ENCODE measurements at regions not wholly inside any gene's neighbourhood (a gene's known extent, or its start where the extent isn't known, plus 50 kb on each side); places are given as distances from the start of the nearest gene placed in this dataset.

DNA sequence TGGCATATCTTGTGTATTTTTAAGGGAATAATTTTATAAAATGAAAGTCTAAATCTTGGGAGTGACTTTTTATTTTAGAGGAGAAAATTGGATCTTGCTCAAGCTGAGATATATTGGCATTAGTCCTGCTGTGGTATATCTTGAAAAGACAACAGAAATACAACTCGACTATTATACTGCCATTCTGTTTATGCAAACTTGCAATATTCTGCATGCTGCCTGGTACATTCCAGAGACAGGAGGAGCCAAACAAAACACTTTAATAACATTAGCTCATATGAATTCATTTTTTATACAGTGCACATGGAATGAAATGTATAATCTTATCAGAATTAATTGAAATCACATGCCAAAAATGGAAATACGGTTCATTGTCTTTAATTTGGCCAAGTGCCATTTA, 176.0 kb upstream of the NRIP1 start:
- no peak overlapping the region for H3K27ac Mint-ChIP-seq
- intact Hi-C loops (cut with micrococcal nuclease) = no loop called here

DNA sequence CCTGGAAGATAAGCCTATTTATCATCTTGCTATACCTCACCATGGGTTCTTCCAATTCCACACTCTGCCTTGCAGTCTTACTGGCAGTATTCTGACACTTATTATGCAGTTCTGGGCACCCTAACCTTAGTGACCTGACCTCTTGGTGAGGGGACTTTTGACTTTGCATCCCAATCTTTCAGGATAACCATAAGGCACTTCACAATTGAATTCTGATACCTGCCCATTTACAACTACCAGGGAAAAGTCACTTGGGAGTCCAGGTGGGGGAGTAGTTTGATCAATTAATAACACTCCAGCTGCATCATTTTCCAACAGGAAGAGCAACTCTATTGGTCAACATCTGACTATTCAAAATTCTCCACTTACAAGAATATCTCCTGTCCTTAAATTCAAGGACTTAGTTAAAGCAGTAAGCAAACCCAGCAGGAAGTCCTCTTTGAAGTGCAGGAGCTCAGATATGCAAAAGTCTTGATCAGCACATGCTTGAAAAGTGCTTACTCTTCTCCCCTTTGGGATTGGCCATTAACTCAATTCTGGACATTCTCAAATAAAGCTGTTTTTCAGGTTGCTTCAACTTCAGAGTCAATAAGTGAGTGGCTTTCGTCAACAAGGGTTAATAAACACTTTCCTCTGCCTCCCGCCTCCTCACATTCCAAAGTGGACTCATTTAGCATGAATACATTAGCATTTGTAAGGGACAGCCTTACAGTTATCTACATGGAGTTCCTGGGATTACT, 177.4 kb upstream of the NRIP1 start:
- no peaks in the 10 kb centered on the region for H3K36me3 Mint-ChIP-seq (ENCODE audit: low read depth)
- H3K4me1 Mint-ChIP-seq (ENCODE audit: low read depth) = no peaks in the 10 kb centered on the region
- no peak overlapping the region for H3K4me3 Mint-ChIP-seq (ENCODE audit: low read depth)
- H3K9me3 Mint-ChIP-seq = no peaks in the 10 kb centered on the region
- no peak overlapping the region for H3K27ac Mint-ChIP-seq
- H3K27me3 Mint-ChIP-seq (ENCODE audit: low read depth) = peaks cover 5% of the 10 kb centered on the region
- intact Hi-C loops (cut with micrococcal nuclease) = no loop called here
- no peak for DNase-seq (ENCODE audit: low spot score)

More for the DNA sequence above, 176.0 kb upstream of the NRIP1 start:
- Mint-ChIP-seq H3K4me3 (ENCODE audit: low read depth) (no peak overlapping the region), H3K4me1 (ENCODE audit: low read depth) (no peaks in the 10 kb centered on the region), H3K9me3 (no peaks in the 10 kb centered on the region), H3K27me3 (ENCODE audit: low read depth) (peaks cover 5% of the 10 kb centered on the region), H3K36me3 (ENCODE audit: low read depth) (no peaks in the 10 kb centered on the region)
- DNase-seq (ENCODE audit: low spot score) = no peak

DNA sequence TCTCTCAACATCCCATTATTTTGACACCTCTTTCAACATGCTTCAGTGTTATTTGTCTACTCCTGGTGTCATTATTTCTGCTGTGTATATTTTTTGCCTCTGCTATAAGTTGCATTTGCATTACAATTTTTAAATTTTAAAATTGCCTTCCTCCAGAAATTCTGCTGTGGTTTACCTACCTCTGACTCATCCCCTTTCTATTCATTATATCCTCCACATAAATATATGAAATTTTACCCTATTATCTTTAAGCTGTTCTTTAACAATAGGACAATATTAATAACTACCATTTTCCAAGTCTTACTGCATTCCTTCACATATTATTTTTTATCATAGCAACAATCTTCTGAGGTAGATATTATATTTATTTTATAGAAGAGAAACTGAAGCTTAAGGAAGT, 178.1 kb upstream of the NRIP1 start:
- no peak overlapping the region for H3K27ac Mint-ChIP-seq
- no peaks in the 10 kb centered on the region for H3K36me3 Mint-ChIP-seq (ENCODE audit: low read depth)
- DNase-seq (ENCODE audit: low spot score) = no peak
- intact Hi-C loops (cut with micrococcal nuclease) = no loop called here
- H3K4me3 Mint-ChIP-seq (ENCODE audit: low read depth) = no peak overlapping the region
- H3K9me3 Mint-ChIP-seq = no peaks in the 10 kb centered on the region
- H3K4me1 Mint-ChIP-seq (ENCODE audit: low read depth) = no peaks in the 10 kb centered on the region
- peaks cover 5% of the 10 kb centered on the region for H3K27me3 Mint-ChIP-seq (ENCODE audit: low read depth)

DNA sequence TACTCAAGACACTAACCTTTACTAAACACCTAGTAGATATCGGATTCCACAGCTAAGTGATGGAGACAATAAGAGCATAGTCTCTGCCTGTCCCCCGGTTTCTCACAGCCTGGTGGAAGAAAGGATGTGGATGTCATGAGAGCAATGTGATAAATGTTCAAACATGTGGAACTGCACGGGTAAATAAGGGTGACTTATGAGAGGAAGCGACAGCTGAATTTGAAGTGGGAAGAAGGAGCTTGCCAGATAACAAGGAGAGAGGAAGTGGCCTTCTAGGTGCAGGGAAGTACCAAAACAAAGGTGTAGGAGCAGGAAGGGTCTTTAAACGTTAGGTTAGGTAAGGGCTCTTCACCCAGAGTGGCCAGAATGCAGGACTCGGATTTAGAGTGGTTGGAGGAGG, 178.6 kb upstream of the NRIP1 start:
- intact Hi-C loops (cut with micrococcal nuclease) = no loop called here
- no peaks in the 10 kb centered on the region for H3K36me3 Mint-ChIP-seq (ENCODE audit: low read depth)
- H3K4me3 Mint-ChIP-seq (ENCODE audit: low read depth) = no peak overlapping the region
- no peaks in the 10 kb centered on the region for H3K4me1 Mint-ChIP-seq (ENCODE audit: low read depth)
- peaks cover 5% of the 10 kb centered on the region for H3K27me3 Mint-ChIP-seq (ENCODE audit: low read depth)
- H3K9me3 Mint-ChIP-seq = no peaks in the 10 kb centered on the region
- H3K27ac Mint-ChIP-seq = no peak overlapping the region
- no peak for DNase-seq (ENCODE audit: low spot score)

DNA sequence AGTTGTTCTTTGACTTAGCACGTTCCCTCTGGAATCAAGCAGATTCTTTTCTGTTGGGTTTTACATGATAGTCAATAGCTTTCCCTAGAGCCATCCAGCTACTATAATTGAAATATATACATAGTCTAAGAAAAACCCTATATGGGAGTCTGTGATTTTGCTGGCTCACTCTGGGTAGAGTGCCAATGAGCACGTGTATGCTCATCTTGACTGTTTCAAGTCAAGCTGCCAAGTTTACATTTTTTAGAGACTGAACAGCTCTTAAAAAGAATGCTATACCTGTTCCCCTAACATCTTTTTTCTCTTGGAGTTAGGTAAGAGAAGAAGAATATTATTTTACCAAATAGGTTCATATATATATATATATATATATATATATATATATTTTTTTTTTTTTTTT, 182.8 kb upstream of the NRIP1 start:
- Mint-ChIP-seq H3K9me3 (no peaks in the 10 kb centered on the region), H3K27ac (no peak overlapping the region), H3K36me3 (ENCODE audit: low read depth) (no peaks in the 10 kb centered on the region), H3K4me1 (ENCODE audit: low read depth) (no peaks in the 10 kb centered on the region), H3K27me3 (ENCODE audit: low read depth) (peaks cover 5% of the 10 kb centered on the region), H3K4me3 (ENCODE audit: low read depth) (no peak overlapping the region)
- intact Hi-C loops (cut with micrococcal nuclease) = no loop called here
- DNase-seq (ENCODE audit: low spot score) = no peak

DNA sequence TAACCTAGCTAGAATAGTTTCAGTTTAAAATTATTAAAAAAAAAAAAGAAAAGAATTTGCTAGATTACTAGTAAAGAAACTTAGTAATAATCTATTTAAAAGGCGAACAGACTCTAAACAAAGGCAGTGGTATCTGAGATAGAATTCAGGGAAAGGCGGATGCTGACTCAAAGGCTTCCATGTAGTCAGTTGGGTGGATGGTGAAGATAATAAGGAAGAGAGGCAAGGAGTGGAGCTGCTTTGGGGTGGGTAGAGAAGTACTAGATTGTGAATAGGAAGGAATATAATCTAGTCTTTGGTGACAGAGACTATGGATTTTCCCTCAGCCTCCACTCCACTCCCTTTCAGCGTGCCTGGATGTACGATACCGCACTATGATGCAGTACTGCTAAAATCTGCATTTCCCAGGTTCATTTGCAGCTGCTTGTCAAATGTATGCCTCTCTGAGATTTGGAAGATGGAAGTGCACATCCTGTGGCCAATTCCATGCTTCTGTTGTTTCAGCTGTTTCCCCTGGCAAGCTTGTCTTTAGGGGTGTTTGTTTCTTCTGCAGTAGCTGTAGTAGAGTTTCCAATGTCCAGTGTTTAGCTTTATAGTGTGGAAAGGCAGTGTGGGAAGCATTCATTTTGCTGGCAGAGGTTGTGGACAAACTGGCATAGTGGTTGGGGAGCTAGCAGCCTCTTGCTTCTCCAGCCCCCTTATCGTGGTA, 184.6 kb upstream of the NRIP1 start:
- H3K27ac Mint-ChIP-seq = no peak overlapping the region
- H3K27me3 Mint-ChIP-seq (ENCODE audit: low read depth) = no peaks in the 10 kb centered on the region
- H3K4me3 Mint-ChIP-seq (ENCODE audit: low read depth) = no peak overlapping the region
- H3K36me3 Mint-ChIP-seq (ENCODE audit: low read depth) = no peaks in the 10 kb centered on the region
- H3K4me1 Mint-ChIP-seq (ENCODE audit: low read depth) = no peaks in the 10 kb centered on the region
- intact Hi-C loops (cut with micrococcal nuclease) = no loop called here
- no peak for DNase-seq (ENCODE audit: low spot score)
- H3K9me3 Mint-ChIP-seq = no peaks in the 10 kb centered on the region

DNA sequence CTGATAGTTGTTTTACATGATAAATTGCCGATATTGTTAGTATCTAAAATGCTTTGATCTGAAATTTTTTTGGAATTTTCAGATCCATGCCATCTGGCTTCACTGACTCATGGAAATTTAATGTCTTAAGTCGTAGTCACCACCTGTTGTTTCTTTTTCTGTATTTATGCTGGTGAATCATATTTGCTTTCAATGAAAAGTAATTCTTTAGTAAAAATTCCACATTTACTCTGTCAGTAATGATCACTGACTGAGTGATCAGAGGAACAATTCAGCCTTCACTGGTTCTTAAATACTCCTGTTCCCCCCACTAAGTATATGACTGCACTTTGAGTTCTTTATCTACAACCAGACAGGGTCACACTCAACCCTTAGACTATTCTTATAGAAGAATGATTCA, 185.6 kb upstream of the NRIP1 start:
- Mint-ChIP-seq H3K27ac (no peak overlapping the region), H3K27me3 (ENCODE audit: low read depth) (no peaks in the 10 kb centered on the region)
- intact Hi-C loops (cut with micrococcal nuclease) = no loop called here

DNA sequence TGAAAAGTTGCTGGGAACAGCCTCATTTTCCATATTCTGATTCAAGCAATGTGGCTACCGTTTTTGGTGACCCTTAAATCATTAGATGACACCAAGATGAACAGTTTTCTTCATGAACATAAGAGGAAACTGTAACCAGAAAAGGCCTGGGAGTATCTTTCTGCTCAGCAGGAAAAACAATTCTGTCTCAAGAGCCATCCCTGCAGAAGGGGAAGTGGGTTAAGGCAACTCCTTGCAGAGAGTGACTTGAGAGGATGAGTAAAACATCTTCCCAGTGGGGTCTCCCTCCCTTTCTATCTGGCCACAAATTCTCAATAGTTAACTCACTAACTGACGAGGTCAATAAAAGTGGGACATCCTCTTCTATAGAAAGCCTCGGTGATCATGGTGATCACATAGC, 187.6 kb upstream of the NRIP1 start:
- no peaks in the 10 kb centered on the region for H3K4me1 Mint-ChIP-seq (ENCODE audit: low read depth)
- H3K27ac Mint-ChIP-seq = no peak overlapping the region
- DNase-seq (ENCODE audit: low spot score) = no peak
- H3K9me3 Mint-ChIP-seq = no peaks in the 10 kb centered on the region
- H3K4me3 Mint-ChIP-seq (ENCODE audit: low read depth) = no peak overlapping the region
- intact Hi-C loops (cut with micrococcal nuclease) = no loop called here
- no peaks in the 10 kb centered on the region for H3K27me3 Mint-ChIP-seq (ENCODE audit: low read depth)
- H3K36me3 Mint-ChIP-seq (ENCODE audit: low read depth) = no peaks in the 10 kb centered on the region

More for the DNA sequence above, 185.6 kb upstream of the NRIP1 start:
- Mint-ChIP-seq H3K9me3 (no peaks in the 10 kb centered on the region), H3K4me1 (ENCODE audit: low read depth) (no peaks in the 10 kb centered on the region), H3K4me3 (ENCODE audit: low read depth) (no peak overlapping the region), H3K36me3 (ENCODE audit: low read depth) (no peaks in the 10 kb centered on the region)
- DNase-seq (ENCODE audit: low spot score) = no peak

DNA sequence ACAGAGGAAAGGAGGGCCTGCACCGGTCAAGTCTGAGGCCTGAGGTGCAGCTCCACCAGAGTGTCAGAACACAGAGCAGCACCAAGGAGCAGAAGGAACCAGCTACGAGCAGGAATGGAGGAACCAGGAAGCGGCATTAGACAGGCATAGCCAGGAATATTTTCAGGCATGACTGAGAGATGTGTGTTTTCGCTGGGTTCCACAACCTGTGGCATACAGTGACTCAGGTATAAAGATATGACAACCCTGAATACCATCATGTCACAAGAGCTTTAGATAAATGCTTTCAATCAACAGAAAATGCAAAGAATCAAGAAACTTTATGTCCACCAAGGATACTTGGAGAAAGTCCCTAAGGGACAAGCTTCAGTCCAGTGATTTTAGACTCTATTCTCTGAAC, 189.3 kb upstream of the NRIP1 start:
- H3K36me3 Mint-ChIP-seq (ENCODE audit: low read depth) = no peaks in the 10 kb centered on the region
- H3K4me1 Mint-ChIP-seq (ENCODE audit: low read depth) = no peaks in the 10 kb centered on the region
- H3K27me3 Mint-ChIP-seq (ENCODE audit: low read depth) = no peaks in the 10 kb centered on the region
- no peak for DNase-seq (ENCODE audit: low spot score)
- no peaks in the 10 kb centered on the region for H3K9me3 Mint-ChIP-seq
- intact Hi-C loops (cut with micrococcal nuclease) = no loop called here
- H3K27ac Mint-ChIP-seq = no peak overlapping the region
- H3K4me3 Mint-ChIP-seq (ENCODE audit: low read depth) = no peak overlapping the region

DNA sequence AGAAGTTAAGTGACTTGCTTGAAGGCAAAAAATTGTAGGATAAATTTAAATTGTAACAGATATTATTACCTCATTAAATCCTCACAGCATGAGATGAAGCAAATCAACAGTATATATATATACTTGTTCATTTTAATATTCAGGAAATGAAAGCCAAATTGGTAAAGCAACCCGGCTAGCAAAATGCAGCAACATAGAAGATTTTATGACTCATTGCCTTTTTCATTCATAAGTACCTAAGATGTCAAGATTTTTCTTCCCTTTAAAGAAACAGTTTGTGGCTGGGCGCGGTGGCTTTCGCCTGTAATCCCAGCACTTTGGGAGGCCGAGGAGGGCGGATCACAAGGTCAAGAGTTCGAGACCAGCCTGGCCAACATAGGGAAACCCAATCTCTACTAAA, 190.5 kb upstream of the NRIP1 start:
- intact Hi-C loops (cut with micrococcal nuclease) = no loop called here
- no peak overlapping the region for H3K27ac Mint-ChIP-seq
- DNase-seq (ENCODE audit: low spot score) = no peak
- H3K4me3 Mint-ChIP-seq (ENCODE audit: low read depth) = no peak overlapping the region
- H3K27me3 Mint-ChIP-seq (ENCODE audit: low read depth) = no peaks in the 10 kb centered on the region
- H3K9me3 Mint-ChIP-seq = no peaks in the 10 kb centered on the region
- H3K36me3 Mint-ChIP-seq (ENCODE audit: low read depth) = no peaks in the 10 kb centered on the region
- no peaks in the 10 kb centered on the region for H3K4me1 Mint-ChIP-seq (ENCODE audit: low read depth)

DNA sequence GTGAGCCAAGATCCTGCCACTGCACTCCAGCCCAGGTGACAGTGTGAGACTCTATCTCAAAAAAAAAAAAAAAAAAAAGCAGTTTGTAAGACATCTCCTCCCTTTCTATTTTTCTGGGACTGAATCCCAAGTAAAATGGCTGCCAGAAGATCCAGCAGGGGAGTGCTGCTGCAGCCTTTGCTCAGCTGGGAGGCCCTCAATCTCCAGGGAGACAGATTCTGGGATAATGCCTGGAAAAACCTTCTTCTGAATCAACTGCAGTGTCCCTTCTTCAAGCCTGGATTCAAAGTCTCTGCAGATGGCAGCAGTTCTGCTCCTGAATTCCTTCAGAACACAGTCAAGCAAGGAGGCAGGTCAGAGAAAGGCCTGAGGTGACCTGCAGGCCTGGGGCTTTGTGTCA, 191.0 kb upstream of the NRIP1 start:
- H3K27ac Mint-ChIP-seq = no peak overlapping the region
- intact Hi-C loops (cut with micrococcal nuclease) = no loop called here
- H3K4me1 Mint-ChIP-seq (ENCODE audit: low read depth) = no peaks in the 10 kb centered on the region
- no peak overlapping the region for H3K4me3 Mint-ChIP-seq (ENCODE audit: low read depth)
- H3K9me3 Mint-ChIP-seq = no peaks in the 10 kb centered on the region
- no peaks in the 10 kb centered on the region for H3K36me3 Mint-ChIP-seq (ENCODE audit: low read depth)
- no peaks in the 10 kb centered on the region for H3K27me3 Mint-ChIP-seq (ENCODE audit: low read depth)
- no peak for DNase-seq (ENCODE audit: low spot score)

DNA sequence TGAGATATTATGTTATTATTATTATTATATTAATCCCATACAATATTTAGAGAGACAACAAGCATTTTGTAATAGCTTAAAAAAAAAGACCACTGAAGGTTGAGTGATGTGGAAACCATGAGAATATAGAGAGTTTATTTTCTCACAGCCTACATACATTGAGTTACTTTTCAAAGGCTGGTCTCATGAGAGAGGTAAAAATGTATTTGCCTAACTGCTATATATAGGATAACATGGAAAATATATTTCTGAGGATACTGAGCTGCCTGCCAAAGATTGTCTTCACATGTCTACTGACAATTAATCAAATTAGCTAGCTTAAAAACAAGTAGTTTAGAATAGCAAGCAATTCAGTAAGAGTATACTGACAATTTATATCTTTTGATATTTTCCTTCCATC, 192.2 kb upstream of the NRIP1 start:
- no peak for DNase-seq (ENCODE audit: low spot score)
- no peaks in the 10 kb centered on the region for H3K36me3 Mint-ChIP-seq (ENCODE audit: low read depth)
- H3K9me3 Mint-ChIP-seq = no peaks in the 10 kb centered on the region
- no peak overlapping the region for H3K4me3 Mint-ChIP-seq (ENCODE audit: low read depth)
- no peaks in the 10 kb centered on the region for H3K27me3 Mint-ChIP-seq (ENCODE audit: low read depth)
- H3K4me1 Mint-ChIP-seq (ENCODE audit: low read depth) = no peaks in the 10 kb centered on the region
- intact Hi-C loops (cut with micrococcal nuclease) = no loop called here
- no peak overlapping the region for H3K27ac Mint-ChIP-seq

DNA sequence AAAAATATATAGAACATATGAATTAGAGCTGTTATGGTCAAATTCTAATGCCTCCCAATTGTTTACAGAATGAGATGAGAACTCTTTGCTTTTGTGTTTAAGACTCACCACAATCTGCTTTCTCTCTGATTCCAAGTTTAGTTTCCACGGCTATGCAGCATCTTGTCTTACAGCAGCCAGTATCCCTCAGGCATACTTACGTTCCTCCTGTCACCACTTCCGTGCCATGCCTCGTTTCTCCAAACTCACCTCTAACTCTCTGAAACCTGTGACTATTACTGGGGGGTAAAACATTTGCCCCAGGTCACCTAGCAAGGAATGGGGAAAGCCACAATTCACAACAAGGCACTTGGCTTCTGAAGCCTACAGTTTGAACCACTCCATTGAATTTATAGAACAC, 192.8 kb upstream of the NRIP1 start:
- Mint-ChIP-seq H3K4me3 (ENCODE audit: low read depth) (no peak overlapping the region), H3K27ac (no peak overlapping the region), H3K9me3 (no peaks in the 10 kb centered on the region), H3K36me3 (ENCODE audit: low read depth) (no peaks in the 10 kb centered on the region), H3K27me3 (ENCODE audit: low read depth) (no peaks in the 10 kb centered on the region), H3K4me1 (ENCODE audit: low read depth) (no peaks in the 10 kb centered on the region)
- no peak for DNase-seq (ENCODE audit: low spot score)
- intact Hi-C loops (cut with micrococcal nuclease) = no loop called here

All from activated T-helper 2 cell treated with anti-CD3 and anti-CD28 coated beads, Interferon-gamma antibody, Interleukin-2, Interleukin-4, amounts not matched to agents 10 μg/mL and 5 μg/mL and 100 μg/mL, durations not matched to agents 14 hours and 24 hours and 36 hours (primary cell).